ENCODE measurements at regions not wholly inside any gene's neighbourhood (a gene's known extent, or its start where the extent isn't known, plus 50 kb on each side); places are given as distances from the start of the nearest gene placed in this dataset.

GRCh38 chr3:6439824-6440223, 421.1 kb upstream of the GRM7 start:
- Histone ChIP-seq H3K4me1 (ENCODE audit: insufficient read depth, low read length) (no peaks in the 10 kb centered on the region), H3K27me3 (ENCODE audit: insufficient read depth, low read length) (no peaks in the 10 kb centered on the region), H3K4me3 (ENCODE audit: low read length in 2 of 2) (no peak overlapping the region), H3K9me3 (ENCODE audit: control insufficient read depth in 1 of 2, low read length in 2 of 2) (no peaks in the 10 kb centered on the region), H3K36me3 (ENCODE audit: insufficient read depth, low read length) (no peaks in the 10 kb centered on the region), H3K27ac (ENCODE audit: low read depth, low read length) (no peak overlapping the region)
- no peaks in the 10 kb centered on the region for H3K4me1 Mint-ChIP-seq
- H3K27me3 Mint-ChIP-seq: no peaks in the 10 kb centered on the region
- intact Hi-C loops (cut with micrococcal nuclease): no loop called here
- no peak for DNase-seq
- peaks cover 0 to 9% (median 2%) of the 10 kb centered on the region in 8 donors for H3K9me3 Mint-ChIP-seq
- ChIA-PET POLR2A (ENCODE audit: partially characterized antibody) (no interaction called here), CTCF (ENCODE audit: partially characterized antibody) (no interaction called here)
- H3K27ac Mint-ChIP-seq: no peak overlapping the region
- H3K4me3 Mint-ChIP-seq: no peak overlapping the region
- H3K36me3 Mint-ChIP-seq: no peaks in the 10 kb centered on the region

- intact Hi-C loops (cut with micrococcal nuclease): no loop called here
- Histone ChIP-seq H3K27ac (ENCODE audit: low read depth, low read length) (no peak overlapping the region), H3K4me1 (ENCODE audit: insufficient read depth, low read length) (no peaks in the 10 kb centered on the region), H3K9me3 (ENCODE audit: control insufficient read depth in 1 of 2, low read length in 2 of 2) (no peaks in the 10 kb centered on the region), H3K4me3 (ENCODE audit: low read length in 2 of 2) (no peak overlapping the region), H3K27me3 (ENCODE audit: insufficient read depth, low read length) (no peaks in the 10 kb centered on the region), H3K36me3 (ENCODE audit: insufficient read depth, low read length) (no peaks in the 10 kb centered on the region)
- POLR2A ChIA-PET (ENCODE audit: partially characterized antibody): no interaction called here
- Mint-ChIP-seq H3K9me3 (peaks cover 0 to 8% (median 2%) of the 10 kb centered on the region in 8 donors), H3K4me1 (no peaks in the 10 kb centered on the region), H3K27me3 (no peaks in the 10 kb centered on the region), H3K27ac (no peak overlapping the region), H3K4me3 (no peak overlapping the region), H3K36me3 (no peaks in the 10 kb centered on the region)
- CTCF ChIA-PET (ENCODE audit: partially characterized antibody): no interaction called here
- DNase-seq: no peak
These were observed 415.8 kb upstream of the GRM7 start for GRCh38 chr3:6444888-6445658.

- Mint-ChIP-seq H3K36me3 (no peaks in the 10 kb centered on the region), H3K27ac (no peak overlapping the region), H3K4me3 (no peak overlapping the region), H3K27me3 (no peaks in the 10 kb centered on the region), H3K9me3 (peaks cover 0 to 13% (median 2%) of the 10 kb centered on the region in 8 donors), H3K4me1 (no peaks in the 10 kb centered on the region)
- no peak for DNase-seq
- Histone ChIP-seq H3K9me3 (ENCODE audit: control insufficient read depth in 1 of 2, low read length in 2 of 2) (no peaks in the 10 kb centered on the region), H3K36me3 (ENCODE audit: insufficient read depth, low read length) (no peaks in the 10 kb centered on the region), H3K4me1 (ENCODE audit: insufficient read depth, low read length) (no peaks in the 10 kb centered on the region), H3K27me3 (ENCODE audit: insufficient read depth, low read length) (no peaks in the 10 kb centered on the region), H3K27ac (ENCODE audit: low read depth, low read length) (no peak overlapping the region), H3K4me3 (ENCODE audit: low read length in 2 of 2) (no peak overlapping the region)
- ChIA-PET CTCF (ENCODE audit: partially characterized antibody) (no interaction called here), POLR2A (ENCODE audit: partially characterized antibody) (no interaction called here)
- intact Hi-C loops (cut with micrococcal nuclease): no loop called here
These were observed 413.6 kb upstream of the GRM7 start for GRCh38 chr3:6447166-6447801.

- no peaks in the 10 kb centered on the region for H3K9me3 ChIP-seq (ENCODE audit: control insufficient read depth in 1 of 2, low read length in 2 of 2)
- H3K27ac Mint-ChIP-seq: no peak overlapping the region
- CTCF ChIA-PET (ENCODE audit: partially characterized antibody): interaction anchor here (0.5 kb wide), 1 partner anchor 14 kb away, joined by 4 read pairs; no protein-coding TSS in a partner anchor
- POLR2A ChIA-PET (ENCODE audit: partially characterized antibody): no interaction called here
- no peak overlapping the region for H3K4me3 ChIP-seq (ENCODE audit: low read length in 2 of 2)
- no peak for DNase-seq
- H3K27me3 ChIP-seq (ENCODE audit: insufficient read depth, low read length): no peaks in the 10 kb centered on the region
- H3K4me3 Mint-ChIP-seq: no peak overlapping the region
- H3K36me3 ChIP-seq (ENCODE audit: insufficient read depth, low read length): no peaks in the 10 kb centered on the region
- no peaks in the 10 kb centered on the region for H3K36me3 Mint-ChIP-seq
- peaks cover 0 to 13% (median 4%) of the 10 kb centered on the region in 8 donors for H3K9me3 Mint-ChIP-seq
- H3K4me1 ChIP-seq (ENCODE audit: insufficient read depth, low read length): no peaks in the 10 kb centered on the region
- intact Hi-C loops (cut with micrococcal nuclease): no loop called here
- no peaks in the 10 kb centered on the region for H3K27me3 Mint-ChIP-seq
- H3K4me1 Mint-ChIP-seq: no peaks in the 10 kb centered on the region
- no peak overlapping the region for H3K27ac ChIP-seq (ENCODE audit: low read depth, low read length)
These were observed 412.9 kb upstream of the GRM7 start for GRCh38 chr3:6448011-6448410.

- H3K9me3 ChIP-seq (ENCODE audit: control insufficient read depth in 1 of 2, low read length in 2 of 2): no peaks in the 10 kb centered on the region
- no peak overlapping the region for H3K4me3 ChIP-seq (ENCODE audit: low read length in 2 of 2)
- H3K27ac ChIP-seq (ENCODE audit: low read depth, low read length): no peak overlapping the region
- intact Hi-C loops (cut with micrococcal nuclease): no loop called here
- DNase-seq: no peak
- Mint-ChIP-seq H3K9me3 (peaks cover 0 to 14% (median 5%) of the 10 kb centered on the region in 8 donors), H3K27ac (no peak overlapping the region), H3K27me3 (no peaks in the 10 kb centered on the region), H3K36me3 (no peaks in the 10 kb centered on the region), H3K4me3 (no peak overlapping the region), H3K4me1 (no peaks in the 10 kb centered on the region)
- POLR2A ChIA-PET (ENCODE audit: partially characterized antibody): no interaction called here
- CTCF ChIA-PET (ENCODE audit: partially characterized antibody): no interaction called here
- H3K27me3 ChIP-seq (ENCODE audit: insufficient read depth, low read length): no peaks in the 10 kb centered on the region
- H3K36me3 ChIP-seq (ENCODE audit: insufficient read depth, low read length): no peaks in the 10 kb centered on the region
- no peaks in the 10 kb centered on the region for H3K4me1 ChIP-seq (ENCODE audit: insufficient read depth, low read length)
These were observed 411.8 kb upstream of the GRM7 start for GRCh38 chr3:6449099-6449498.

- H3K4me3 ChIP-seq (ENCODE audit: low read length in 2 of 2): no peak overlapping the region
- CTCF ChIA-PET (ENCODE audit: partially characterized antibody): no interaction called here
- H3K36me3 Mint-ChIP-seq: no peaks in the 10 kb centered on the region
- H3K27me3 ChIP-seq (ENCODE audit: insufficient read depth, low read length): no peaks in the 10 kb centered on the region
- no peaks in the 10 kb centered on the region for H3K4me1 Mint-ChIP-seq
- H3K27me3 Mint-ChIP-seq: no peaks in the 10 kb centered on the region
- intact Hi-C loops (cut with micrococcal nuclease): no loop called here
- no peak overlapping the region for H3K4me3 Mint-ChIP-seq
- peaks cover 0 to 12% (median 6%) of the 10 kb centered on the region in 8 donors for H3K9me3 Mint-ChIP-seq
- no peak overlapping the region for H3K27ac ChIP-seq (ENCODE audit: low read depth, low read length)
- H3K27ac Mint-ChIP-seq: no peak overlapping the region
- POLR2A ChIA-PET (ENCODE audit: partially characterized antibody): no interaction called here
- H3K4me1 ChIP-seq (ENCODE audit: insufficient read depth, low read length): no peaks in the 10 kb centered on the region
- no peaks in the 10 kb centered on the region for H3K9me3 ChIP-seq (ENCODE audit: control insufficient read depth in 1 of 2, low read length in 2 of 2)
- no peaks in the 10 kb centered on the region for H3K36me3 ChIP-seq (ENCODE audit: insufficient read depth, low read length)
- DNase-seq: no peak
These were observed 407.9 kb upstream of the GRM7 start for GRCh38 chr3:6452974-6453373.

GRCh38 chr3:6455031-6455430, 405.9 kb upstream of the GRM7 start:
- H3K4me3 Mint-ChIP-seq: no peak overlapping the region
- DNase-seq: no peak

More at GRCh38 chr3:6455031-6455430, 405.9 kb upstream of the GRM7 start:
- POLR2A ChIA-PET (ENCODE audit: partially characterized antibody): no interaction called here
- Mint-ChIP-seq H3K9me3 (peaks cover 0 to 15% (median 7%) of the 10 kb centered on the region in 8 donors), H3K4me1 (no peaks in the 10 kb centered on the region), H3K27ac (no peak overlapping the region), H3K36me3 (no peaks in the 10 kb centered on the region), H3K27me3 (no peaks in the 10 kb centered on the region)
- no peaks in the 10 kb centered on the region for H3K9me3 ChIP-seq (ENCODE audit: control insufficient read depth in 1 of 2, low read length in 2 of 2)
- H3K4me3 ChIP-seq (ENCODE audit: low read length in 2 of 2): no peak overlapping the region
- no peak overlapping the region for H3K27ac ChIP-seq (ENCODE audit: low read depth, low read length)
- no peaks in the 10 kb centered on the region for H3K36me3 ChIP-seq (ENCODE audit: insufficient read depth, low read length)
- no peaks in the 10 kb centered on the region for H3K4me1 ChIP-seq (ENCODE audit: insufficient read depth, low read length)
- CTCF ChIA-PET (ENCODE audit: partially characterized antibody): no interaction called here
- no peaks in the 10 kb centered on the region for H3K27me3 ChIP-seq (ENCODE audit: insufficient read depth, low read length)
- intact Hi-C loops (cut with micrococcal nuclease): no loop called here

Measured in CD4-positive, alpha-beta memory T cell (primary cell).